Omental fat pad (tissue), 3 donors: ENCODE measurements at regions not wholly inside any gene's neighbourhood (a gene's known extent, or its start where the extent isn't known, plus 50 kb on each side); places are given as distances from the start of the nearest gene placed in this dataset.

Experiments
- ATAC-seq: fragments of 150-250 bp; one replicate; pipeline ENCODE4 v1.9.1; 2016; ENCODE audit warnings: mild to moderate bottlenecking, moderate library complexity; ENCODE audit not compliant: low FRiP score
- DNase-seq: peaks from one replicate; pipeline ENCODE4 v3.0.0-alpha.2; 2019; ENCODE audit warnings: low spot score
- TF ChIP-seq, protein P1 (sequence below), 3 donors: fragments of 450-650 bp; IDR thresholded peaks; one replicate each; pipeline ENCODE4 v1.5.1; 2016 to 2017; ENCODE audit warnings: antibody characterized with exemption in 3 of 3, mild to moderate bottlenecking in 3 of 3, moderate library complexity in 2 of 3

GRCh38 chr21:14753466-14754258, 207.5 kb upstream of the SAMSN1 start:
- ATAC-seq, result no peak
- no peak for DNase-seq
- TF ChIP-seq, protein P1, sequence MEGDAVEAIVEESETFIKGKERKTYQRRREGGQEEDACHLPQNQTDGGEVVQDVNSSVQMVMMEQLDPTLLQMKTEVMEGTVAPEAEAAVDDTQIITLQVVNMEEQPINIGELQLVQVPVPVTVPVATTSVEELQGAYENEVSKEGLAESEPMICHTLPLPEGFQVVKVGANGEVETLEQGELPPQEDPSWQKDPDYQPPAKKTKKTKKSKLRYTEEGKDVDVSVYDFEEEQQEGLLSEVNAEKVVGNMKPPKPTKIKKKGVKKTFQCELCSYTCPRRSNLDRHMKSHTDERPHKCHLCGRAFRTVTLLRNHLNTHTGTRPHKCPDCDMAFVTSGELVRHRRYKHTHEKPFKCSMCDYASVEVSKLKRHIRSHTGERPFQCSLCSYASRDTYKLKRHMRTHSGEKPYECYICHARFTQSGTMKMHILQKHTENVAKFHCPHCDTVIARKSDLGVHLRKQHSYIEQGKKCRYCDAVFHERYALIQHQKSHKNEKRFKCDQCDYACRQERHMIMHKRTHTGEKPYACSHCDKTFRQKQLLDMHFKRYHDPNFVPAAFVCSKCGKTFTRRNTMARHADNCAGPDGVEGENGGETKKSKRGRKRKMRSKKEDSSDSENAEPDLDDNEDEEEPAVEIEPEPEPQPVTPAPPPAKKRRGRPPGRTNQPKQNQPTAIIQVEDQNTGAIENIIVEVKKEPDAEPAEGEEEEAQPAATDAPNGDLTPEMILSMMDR (IDR thresholded peaks at IDR 0.05), result no peak

- TF ChIP-seq, protein P1 (IDR thresholded peaks at IDR 0.05), result no peak
Measured at GRCh38 chr21:14753069-14753465, 207.0 kb upstream of the SAMSN1 start.

DNA sequence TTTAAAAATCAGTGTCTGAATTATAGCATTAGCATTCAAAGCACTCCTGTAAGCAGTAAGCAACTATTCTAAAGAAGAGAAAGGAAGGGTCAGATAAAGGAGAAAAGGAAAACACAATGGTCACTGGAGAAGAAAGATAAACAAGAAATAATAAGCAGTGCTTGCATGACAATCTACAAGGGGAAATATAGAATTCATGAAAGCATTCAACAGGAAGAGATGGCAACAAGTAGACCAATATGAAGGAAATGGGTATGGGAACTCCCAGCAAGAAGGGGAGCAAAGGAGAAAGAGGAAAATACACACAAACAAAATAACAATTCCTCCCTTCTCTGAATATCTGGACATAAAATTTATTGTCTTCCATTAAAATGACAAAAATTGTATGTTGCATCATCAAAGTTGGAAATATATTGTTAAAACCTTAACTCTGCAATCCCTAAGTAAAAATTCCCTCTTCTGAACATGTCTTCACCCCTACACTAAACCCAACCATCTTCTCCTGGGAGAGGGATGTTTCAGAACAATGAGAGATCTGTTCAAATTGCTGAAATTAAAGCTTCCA, 206.3 kb upstream of the SAMSN1 start:
- TF ChIP-seq, protein P1 (IDR thresholded peaks at IDR 0.05), result no peak
- ATAC-seq, result no peak
- DNase-seq, result no peak

More at GRCh38 chr21:14753069-14753465, 207.0 kb upstream of the SAMSN1 start:
- ATAC-seq (no peak), DNase-seq (no peak)

GRCh38 chr21:14751602-14752344, 205.7 kb upstream of the SAMSN1 start:
- no peak for DNase-seq
- TF ChIP-seq, protein P1 (IDR thresholded peaks at IDR 0.05), result no peak
- no peak for ATAC-seq

DNA sequence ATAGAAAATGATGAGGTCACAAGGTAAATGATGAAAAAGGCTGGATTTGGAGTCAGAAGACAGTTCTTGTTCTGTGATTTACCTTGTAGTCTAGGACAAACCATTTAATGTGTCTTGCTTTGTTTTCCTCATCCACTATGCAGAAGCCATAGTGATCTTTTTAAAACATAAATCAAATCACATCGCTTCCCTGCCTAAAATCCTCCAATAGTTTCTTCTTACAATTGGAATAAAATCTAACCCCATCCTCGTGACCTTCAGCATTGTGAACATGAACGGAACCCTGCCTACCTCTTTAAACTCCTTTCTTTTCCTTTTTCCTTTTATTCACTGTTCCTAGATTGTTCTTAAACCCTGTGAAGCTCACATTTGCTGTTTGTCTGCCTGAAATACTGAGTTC, 204.9 kb upstream of the SAMSN1 start:
- no peak for DNase-seq
- TF ChIP-seq, protein P1 (IDR thresholded peaks at IDR 0.05), result no peak
- no peak for ATAC-seq

DNA sequence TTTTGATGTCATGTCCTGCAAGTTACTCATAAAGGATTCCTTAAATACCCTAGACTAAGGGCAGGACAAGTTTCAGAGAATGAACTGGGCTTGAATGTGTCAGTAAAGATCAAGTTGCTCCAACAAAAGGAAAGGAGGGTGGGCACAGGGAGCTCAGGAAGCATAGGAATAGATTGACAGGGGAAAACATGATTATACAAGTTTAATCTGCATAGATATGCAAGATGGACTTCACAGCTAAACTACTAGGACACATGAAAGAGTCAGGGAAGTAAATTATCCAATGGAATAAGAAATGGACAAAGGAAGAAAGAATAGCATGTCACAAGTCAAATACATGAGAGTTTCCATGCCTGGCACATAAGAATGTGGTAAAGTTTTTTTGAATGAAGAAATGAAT, 203.9 kb upstream of the SAMSN1 start:
- DNase-seq (no peak), ATAC-seq (no peak)
- TF ChIP-seq, protein P1 (IDR thresholded peaks at IDR 0.05), result no peak
